Fibroblast of lung (primary cell): ENCODE measurements at regions not wholly inside any gene's neighbourhood (a gene's known extent, or its start where the extent isn't known, plus 50 kb on each side); places are given as distances from the start of the nearest gene placed in this dataset.

ENCODE experiments used
- DNase-seq, 2 donors: peaks; one replicate each; pipeline versions ENCODE4 v3.0.0 to v3.0.0-alpha.2; 2010; ENCODE audit warnings: low read depth in 2 of 2
- H2AFZ ChIP-seq: 2 replicates; pipeline ENCODE4 v1.5.1; 2012; ENCODE audit warnings: low read length, control low read depth, inconsistent platforms
- H3K27ac ChIP-seq: 2 replicates; pipeline ENCODE4 v1.5.1; 2011; ENCODE audit warnings: low read length, control low read depth; ENCODE audit not compliant: insufficient read depth
- H3K27me3 ChIP-seq: 2 replicates; pipeline ENCODE4 v1.5.1; 2011; ENCODE audit warnings: mild to moderate bottlenecking, low read length; ENCODE audit not compliant: control insufficient read depth, insufficient read depth
- H3K36me3 ChIP-seq: 2 replicates; pipeline ENCODE4 v1.5.1; 2011; ENCODE audit warnings: low read length; ENCODE audit not compliant: control insufficient read depth, insufficient read depth
- H3K4me1 ChIP-seq: 2 replicates; pipeline ENCODE4 v1.5.1; 2011; ENCODE audit warnings: low read length; ENCODE audit not compliant: control insufficient read depth, insufficient read depth; ENCODE audit errors: extremely low read depth
- H3K4me2 ChIP-seq: 2 replicates; pipeline ENCODE4 v1.5.1; 2011; ENCODE audit warnings: low read length, control low read depth; ENCODE audit not compliant: insufficient read depth; ENCODE audit errors: extremely low read depth
- H3K4me3 ChIP-seq, 4 experiments: fragments of 200-600 bp in 1 of 4; sonication (generic) in 1 of 4; replicated peaks in 1 of 4; 2 replicates each; pipeline ENCODE4 v1.5.1; 2011 to 2016; ENCODE audit warnings: low read length in 4 of 4, low read depth in 3 of 4, mild to moderate bottlenecking in 3 of 4, control low read depth in 2 of 4, inconsistent platforms in 1 of 4, mixed read lengths in 1 of 4; ENCODE audit not compliant: insufficient read depth in 1 of 4; ENCODE audit errors: control extremely low read depth in 1 of 4
- H3K79me2 ChIP-seq: 2 replicates; pipeline ENCODE4 v1.5.1; 2012; ENCODE audit warnings: mild to moderate bottlenecking, low read length, inconsistent platforms; ENCODE audit not compliant: control insufficient read depth, insufficient read depth
- H3K9ac ChIP-seq: 2 replicates; pipeline ENCODE4 v1.5.1; 2011; ENCODE audit warnings: mild to moderate bottlenecking, low read length, control low read depth; ENCODE audit not compliant: insufficient read depth
- H3K9me3 ChIP-seq: 2 replicates; pipeline ENCODE4 v1.5.1; 2012; ENCODE audit warnings: low read depth, low read length; ENCODE audit not compliant: control insufficient read depth, insufficient read depth
- H4K20me1 ChIP-seq: 2 replicates; pipeline ENCODE4 v1.5.1; 2011; ENCODE audit warnings: low read length; ENCODE audit not compliant: control insufficient read depth, insufficient read depth; ENCODE audit errors: extremely low read depth
- CTCF ChIP-seq, 2 donors: IDR thresholded peaks in 1 of 2; conservative IDR thresholded peaks in 1 of 2; 1 replicate in 1 of 2; 2 replicates in 1 of 2; pipeline ENCODE4 v1.5.1; 2011 to 2012; ENCODE audit warnings: low read length in 2 of 2, control low read depth in 1 of 2, inconsistent platforms in 1 of 2, low read depth in 1 of 2, mild to moderate bottlenecking in 1 of 2
- EZH2 ChIP-seq: IDR thresholded peaks from 2 replicates; pipeline ENCODE4 v1.5.1; 2012; ENCODE audit warnings: low read length, control low read depth, mild to moderate bottlenecking; ENCODE audit errors: missing control alignments

- Histone ChIP-seq H3K9me3 (no peaks in the 10 kb centered on the region), H3K36me3 (no peaks in the 10 kb centered on the region), H4K20me1 (peaks cover 3% of the 10 kb centered on the region), H3K9ac (no peak overlapping the region), H3K4me2 (no peak overlapping the region), H3K4me1 (peaks cover 51% of the 10 kb centered on the region), H3K79me2 (peaks cover 82% of the 10 kb centered on the region), H3K4me3 (no peak overlapping the region), H3K27me3 (no peaks in the 10 kb centered on the region), H2AFZ (no peak overlapping the region), H3K27ac (peak overlapping the region; percentile 59)
- DNase-seq: peak; percentile 76 to 92
- no peak for TF ChIP-seq CTCF (conservative IDR thresholded peaks at IDR 0.05 in 1 of 2, IDR thresholded peaks at IDR 0.05 in 1 of 2; ENCODE audit: low read depth in 1 of 2, low read length in 2 of 2)
- no peak for TF ChIP-seq EZH2
Observed at GRCh38 chr9:110099236-110100095, 108.5 kb downstream of the C9orf152 start.

GRCh38 chr9:110101531-110102161, 106.3 kb downstream of the C9orf152 start:
- no peaks in the 10 kb centered on the region for H3K27me3 ChIP-seq
- H3K27ac ChIP-seq: peak overlapping the region; percentile 67
- peaks cover 82% of the 10 kb centered on the region for H3K79me2 ChIP-seq
- H3K4me1 ChIP-seq: peaks cover 38% of the 10 kb centered on the region
- H3K9ac ChIP-seq: no peak overlapping the region
- H3K4me2 ChIP-seq: no peak overlapping the region
- DNase-seq: peak in 1 of 2 donors; percentile 68
- H3K36me3 ChIP-seq: no peaks in the 10 kb centered on the region
- no peak overlapping the region for H3K4me3 ChIP-seq
- no peaks in the 10 kb centered on the region for H3K9me3 ChIP-seq
- H4K20me1 ChIP-seq: no peaks in the 10 kb centered on the region
- no peak overlapping the region for H2AFZ ChIP-seq
- TF ChIP-seq CTCF (conservative IDR thresholded peaks at IDR 0.05 in 1 of 2, IDR thresholded peaks at IDR 0.05 in 1 of 2; ENCODE audit: low read depth in 1 of 2, low read length in 2 of 2) (no peak), EZH2 (no peak)

- H3K4me1 ChIP-seq: peaks cover 37% of the 10 kb centered on the region
Observed at GRCh38 chr9:110103257-110103656, 104.7 kb downstream of the C9orf152 start.

More at GRCh38 chr9:110103257-110103656, 104.7 kb downstream of the C9orf152 start:
- Histone ChIP-seq H4K20me1 (no peaks in the 10 kb centered on the region), H3K27me3 (no peaks in the 10 kb centered on the region), H2AFZ (no peak overlapping the region), H3K79me2 (peaks cover 93% of the 10 kb centered on the region), H3K36me3 (no peaks in the 10 kb centered on the region), H3K9me3 (no peaks in the 10 kb centered on the region), H3K9ac (no peak overlapping the region), H3K4me3 (no peak overlapping the region), H3K27ac (peak overlapping the region; percentile 55), H3K4me2 (no peak overlapping the region)
- DNase-seq: no peak
- no peak for TF ChIP-seq EZH2
